ENCODE measurements at regions not wholly inside any gene's neighbourhood (a gene's known extent, or its start where the extent isn't known, plus 50 kb on each side); places are given as distances from the start of the nearest gene placed in this dataset.
A peak's percentile ranks its signal among the peaks of the same experiment; 100 is the strongest.
"Not testable (repeated sequence)": the region's sequence is repeated elsewhere in the genome, so short reads cannot be mapped to it uniquely, and the experiment has no call there.

DNA sequence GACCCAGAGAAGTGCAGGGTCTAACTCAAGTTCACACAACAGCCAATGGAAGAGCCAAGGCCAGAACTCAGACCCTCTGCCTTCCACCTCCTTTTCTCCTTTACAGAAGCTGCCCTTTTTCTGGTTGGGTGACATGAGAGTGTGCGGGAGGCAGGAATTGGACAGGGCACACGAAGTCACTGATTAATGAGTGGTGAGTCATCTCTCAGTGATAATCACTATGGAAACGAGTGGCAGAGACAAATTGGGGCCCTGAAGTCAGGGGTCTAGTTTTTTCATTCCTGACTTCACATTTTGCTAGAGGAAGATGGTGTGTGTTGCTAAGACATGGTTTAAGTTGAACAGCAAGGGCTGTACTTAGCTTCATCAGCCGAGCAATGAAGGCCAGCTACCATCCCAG lies 312.7 kb upstream of the CCL2 start:
- peak; percentile 40 for DNase-seq (ENCODE audit: low read depth)

DNA sequence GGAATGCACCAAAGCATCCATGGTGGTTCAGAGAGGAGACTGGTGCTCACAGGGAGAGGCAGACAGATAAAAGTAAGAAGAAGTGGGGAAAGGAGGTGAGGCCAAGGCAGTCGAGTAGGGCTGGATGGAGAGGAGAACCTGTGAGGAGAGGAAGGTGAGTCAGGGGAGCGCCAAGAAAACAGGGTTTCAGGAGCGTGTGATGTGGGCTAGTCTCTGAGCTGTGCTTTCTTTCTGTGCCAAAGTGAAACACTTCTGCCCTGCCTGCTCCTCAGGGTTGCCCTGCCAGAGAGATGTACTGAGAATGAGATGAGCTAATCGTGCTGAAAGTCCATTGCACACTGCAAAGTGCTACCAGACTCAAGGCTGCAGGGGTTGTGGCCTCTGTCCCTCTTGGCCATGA lies 310.7 kb upstream of the CCL2 start:
- no peak for DNase-seq (ENCODE audit: low read depth)

DNA sequence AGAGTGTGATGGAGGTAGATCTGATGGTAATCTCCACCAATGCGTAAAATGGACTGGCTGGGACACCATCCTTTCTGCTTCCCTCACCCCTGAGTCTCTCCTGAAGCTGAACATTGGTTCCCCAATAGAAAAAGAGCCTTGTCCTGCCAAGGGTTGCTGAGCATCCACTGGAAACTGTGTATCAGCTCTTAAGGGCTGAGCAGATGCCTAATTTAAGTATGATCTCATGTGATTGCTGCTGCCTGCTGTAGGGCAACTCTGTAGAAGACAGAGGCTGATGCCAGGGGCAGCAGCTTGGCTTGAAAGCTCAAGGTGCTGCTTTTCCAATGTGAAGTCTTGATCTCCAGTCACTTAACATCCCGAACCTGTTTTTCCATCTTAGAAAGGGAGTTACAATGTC lies 310.3 kb upstream of the CCL2 start:
- DNase-seq (ENCODE audit: low read depth), result no peak

GRCh38 chr17:33945646-33946546 lies 309.2 kb upstream of the CCL2 start:
- peak; percentile 27 for DNase-seq (ENCODE audit: low read depth)

DNA sequence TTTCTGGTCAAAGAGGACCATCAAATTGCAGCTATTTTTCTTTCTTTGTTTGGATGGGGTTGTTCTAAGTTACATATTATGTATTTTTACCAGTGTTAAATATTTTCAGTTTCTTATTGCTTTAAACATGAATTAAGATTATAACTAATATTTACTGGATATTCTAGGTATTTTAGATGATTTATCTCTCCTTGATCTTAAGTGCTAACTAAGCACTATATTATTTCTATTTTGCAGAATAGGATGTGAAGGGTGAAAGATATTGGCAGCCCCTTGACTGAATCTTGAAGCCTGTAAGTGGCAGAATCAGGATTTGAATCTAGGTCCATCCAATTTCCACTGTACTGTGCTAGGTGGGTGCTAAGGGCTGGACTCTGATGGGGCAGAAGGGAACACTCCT lies 307.3 kb upstream of the CCL2 start:
- no peak for DNase-seq (ENCODE audit: low read depth)

GRCh38 chr17:33948309-33948708 lies 306.8 kb upstream of the CCL2 start:
- DNase-seq (ENCODE audit: low read depth), result no peak

GRCh38 chr17:33949100-33949499 lies 306.0 kb upstream of the CCL2 start:
- DNase-seq (ENCODE audit: low read depth), result no peak

- no peak for DNase-seq (ENCODE audit: low read depth)
Measured at GRCh38 chr17:33950061-33950460, 305.0 kb upstream of the CCL2 start.

GRCh38 chr17:33952425-33952824 lies 302.7 kb upstream of the CCL2 start:
- no peak for DNase-seq (ENCODE audit: low read depth)

- no peak for DNase-seq (ENCODE audit: low read depth)
Measured at GRCh38 chr17:33954597-33954996, 300.5 kb upstream of the CCL2 start.

- no peak for DNase-seq (ENCODE audit: low read depth)
Measured at GRCh38 chr17:33955461-33955860, 299.6 kb upstream of the CCL2 start.

DNA sequence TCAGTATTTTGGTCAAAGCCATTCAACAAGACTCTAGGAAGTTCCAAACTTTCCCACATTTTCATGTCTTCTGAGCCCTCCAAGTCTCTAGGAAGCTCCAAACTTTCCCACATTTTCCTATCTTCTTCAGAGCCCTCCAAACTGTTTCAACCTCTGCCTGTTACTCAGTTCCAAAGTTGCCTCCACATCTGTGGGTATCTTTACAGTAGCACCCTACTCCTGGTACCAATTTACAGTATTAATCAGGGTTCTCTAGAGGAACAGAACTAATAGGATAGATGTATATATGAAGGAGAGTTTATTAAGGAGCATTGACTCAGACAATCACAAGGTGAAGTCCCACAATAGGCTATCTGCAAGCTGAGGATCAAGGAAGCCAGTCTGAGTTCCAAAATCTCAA lies 296.0 kb upstream of the CCL2 start:
- not testable (repeated sequence) for DNase-seq (ENCODE audit: low read depth)

DNA sequence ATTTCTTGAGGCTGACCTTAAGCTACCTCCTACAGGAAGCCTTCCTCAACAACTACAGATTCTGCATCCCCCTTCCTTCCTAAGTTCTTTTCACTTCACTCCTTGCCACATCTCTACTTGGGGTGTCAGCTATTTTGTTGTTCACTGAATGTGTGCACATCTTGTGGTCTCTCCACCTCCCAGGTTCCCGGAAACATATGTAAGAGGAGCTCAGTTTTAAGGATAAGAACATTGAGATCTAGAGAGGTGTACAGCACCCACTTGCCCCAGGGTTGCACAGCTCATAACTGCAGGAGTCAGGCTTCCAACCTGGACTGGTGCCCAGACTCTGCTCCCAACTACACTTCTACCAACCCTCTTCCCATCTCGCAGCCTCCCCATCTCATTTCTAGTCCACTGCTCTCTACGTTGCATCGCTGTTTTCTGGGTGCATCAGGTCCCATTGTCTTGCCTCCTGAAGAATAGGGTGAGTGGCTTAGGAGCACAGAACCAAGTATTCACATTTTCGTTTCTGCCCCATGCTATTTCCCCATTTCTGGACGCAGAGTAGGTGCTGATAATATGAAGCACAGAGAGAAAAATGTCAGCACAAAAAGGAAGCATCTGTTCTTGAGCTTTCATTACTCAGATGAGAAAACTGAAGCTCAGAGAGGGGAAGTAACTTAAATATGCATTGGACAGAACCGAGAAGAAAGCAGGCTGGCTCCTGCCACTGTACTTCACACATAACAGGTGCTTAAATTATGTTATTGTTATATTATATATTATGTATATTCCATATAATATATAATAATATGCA lies 292.0 kb upstream of the CCL2 start:
- DNase-seq (ENCODE audit: low read depth), result no peak

- DNase-seq (ENCODE audit: low read depth), result peak; percentile 31
Measured at GRCh38 chr17:33964344-33964979, 290.6 kb upstream of the CCL2 start.

DNA sequence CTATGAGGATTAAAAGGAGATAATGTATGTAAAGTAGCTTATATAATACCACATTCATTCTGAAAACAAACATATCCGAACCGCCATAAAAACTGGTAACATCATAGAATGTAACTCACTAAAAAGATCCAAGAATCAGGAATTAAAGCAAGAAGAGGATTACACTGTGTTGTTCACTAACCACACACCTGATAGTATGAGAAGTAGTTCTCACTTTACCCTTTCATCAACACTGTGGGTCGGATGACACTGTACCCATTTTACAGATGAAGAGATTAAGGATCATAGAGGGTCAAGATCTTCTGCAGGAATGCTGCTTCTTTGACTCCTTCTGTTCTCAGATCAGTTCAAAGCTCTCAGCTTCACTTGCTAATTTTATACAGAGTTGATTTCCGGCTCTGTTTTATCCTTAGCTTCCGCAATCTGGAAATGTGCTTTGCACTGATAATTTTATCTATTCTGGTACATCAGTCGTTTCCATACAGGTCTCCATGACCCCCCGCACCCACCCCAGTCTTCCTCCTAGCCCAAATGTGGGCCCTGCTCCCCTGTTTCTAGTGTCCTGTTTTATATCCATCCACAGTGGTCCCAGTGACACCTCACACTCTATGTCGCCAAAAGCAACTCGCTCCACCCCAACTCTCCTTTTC lies 288.6 kb upstream of the CCL2 start:
- no peak for DNase-seq (ENCODE audit: low read depth)

DNA sequence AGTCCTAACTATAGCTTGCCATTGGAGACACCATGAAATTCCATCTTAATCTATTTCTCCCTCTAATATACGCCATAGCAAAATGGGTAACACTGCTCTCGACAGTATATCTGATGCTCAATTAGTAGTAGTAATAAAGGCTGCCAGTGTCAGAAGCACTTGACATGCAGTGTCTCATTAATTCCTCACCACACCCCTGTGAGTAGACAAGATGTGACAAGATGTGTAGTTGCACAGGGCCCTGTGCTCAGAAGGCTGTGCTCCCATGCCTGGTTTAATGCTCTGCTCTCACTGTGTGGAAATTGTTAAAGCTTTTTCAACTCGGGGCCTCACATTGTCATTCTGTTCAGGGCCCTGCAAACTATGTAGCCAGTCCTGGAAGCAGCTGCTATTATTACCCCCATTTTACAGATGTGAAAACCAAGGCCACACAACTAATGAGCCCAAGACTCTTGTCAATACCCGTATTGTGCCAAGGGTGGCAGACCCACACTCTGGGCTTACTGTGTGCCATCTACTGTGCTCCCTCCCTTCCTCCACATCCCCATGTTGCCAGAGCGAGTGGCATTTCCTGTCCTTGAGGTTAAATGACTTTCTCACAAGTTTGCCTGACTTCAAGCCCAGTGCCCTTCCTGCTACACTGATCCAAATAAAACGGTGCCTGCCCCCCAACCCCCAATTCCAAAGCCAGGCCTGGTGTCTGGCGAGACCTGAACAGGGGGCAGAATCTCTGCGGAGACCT lies 287.3 kb upstream of the CCL2 start:
- DNase-seq (ENCODE audit: low read depth), result no peak

DNA sequence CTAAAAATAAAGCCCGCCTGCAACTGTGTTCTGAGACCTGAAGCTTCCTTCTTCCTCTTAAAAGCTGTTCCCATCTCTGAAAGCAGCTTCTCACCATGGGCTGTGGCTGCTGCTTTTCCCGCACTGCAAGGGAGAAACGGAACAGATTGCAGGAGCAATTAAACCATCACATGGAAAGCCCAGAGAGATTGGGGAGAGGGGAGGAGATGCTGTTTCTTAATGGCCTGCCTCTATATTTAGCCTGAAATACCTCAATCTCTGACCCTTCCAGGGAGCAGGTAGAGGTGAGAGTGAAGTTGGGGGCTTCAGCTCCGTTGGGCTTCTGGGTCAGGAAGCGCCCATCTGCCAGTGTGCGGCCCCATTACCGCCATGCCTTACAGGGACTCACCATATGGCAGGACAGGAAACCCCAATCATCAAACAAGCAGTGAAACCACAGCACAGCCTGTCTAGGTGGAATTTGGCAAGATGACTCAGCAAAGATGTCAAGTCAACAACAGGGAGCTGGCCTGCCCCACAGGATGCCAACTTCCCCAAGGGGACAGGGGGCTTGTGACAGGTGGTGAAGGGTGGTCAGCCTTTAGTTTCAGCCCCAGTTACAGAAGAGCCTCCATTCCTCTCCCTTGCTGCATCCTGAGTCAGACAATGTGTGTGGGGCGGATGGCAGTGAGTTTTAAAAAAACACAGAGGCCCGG lies 286.6 kb upstream of the CCL2 start:
- peak; percentile 76 for DNase-seq (ENCODE audit: low read depth)

DNA sequence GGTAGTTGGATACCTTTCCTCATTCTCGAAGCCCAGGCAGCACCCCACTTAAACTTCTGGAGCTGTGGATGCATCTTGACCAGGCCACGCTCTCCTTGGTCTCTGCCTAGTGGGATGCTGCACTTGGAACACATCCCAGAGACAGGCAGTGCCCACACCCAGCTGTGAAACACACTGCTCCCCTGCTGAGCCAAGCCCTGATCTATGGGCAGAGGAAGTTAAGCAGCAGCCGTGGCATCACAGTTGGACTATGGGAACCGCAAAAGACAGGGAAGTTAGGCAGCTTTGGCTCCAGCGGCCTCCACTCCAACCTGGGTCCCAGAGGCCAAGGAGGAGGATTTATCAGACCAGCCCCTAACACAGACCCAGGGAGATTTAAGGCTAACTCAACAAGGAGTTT lies 284.8 kb upstream of the CCL2 start:
- no peak for DNase-seq (ENCODE audit: low read depth)

GRCh38 chr17:33972763-33973162 lies 282.3 kb upstream of the CCL2 start:
- DNase-seq (ENCODE audit: low read depth), result no peak

GRCh38 chr17:33973491-33973890 lies 281.6 kb upstream of the CCL2 start:
- no peak for DNase-seq (ENCODE audit: low read depth)

DNA sequence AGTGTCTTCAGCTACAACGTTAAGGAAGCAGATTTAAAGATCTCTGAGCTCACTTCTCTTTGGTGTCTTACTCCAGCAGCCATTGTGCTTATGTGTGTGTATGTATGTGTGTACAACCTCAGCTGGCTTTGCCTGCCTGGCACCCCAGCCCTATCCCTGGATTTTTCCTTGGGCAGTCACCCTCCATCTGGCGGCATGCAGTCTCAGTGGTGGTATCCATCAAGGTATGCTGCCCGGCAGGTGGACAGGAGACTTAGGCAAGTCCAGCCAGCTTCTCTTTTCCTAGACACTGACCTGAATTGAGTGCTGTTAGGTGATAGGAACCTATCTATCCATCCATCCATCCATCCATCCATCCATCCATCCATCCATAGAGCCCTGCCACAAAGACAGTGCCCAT lies 280.8 kb upstream of the CCL2 start:
- DNase-seq (ENCODE audit: low read depth), result no peak

Data from M059J (cell line).